PC-3 (cell line): ENCODE measurements at regions not wholly inside any gene's neighbourhood (a gene's known extent, or its start where the extent isn't known, plus 50 kb on each side); places are given as distances from the start of the nearest gene placed in this dataset.

Experiments
- ATAC-seq: fragments of 200-7000 bp; cut with Tn5 transposase; 2 replicates; pipeline ENCODE4 v1.9.1; 2020; ENCODE audit warnings: mild to moderate bottlenecking, moderate library complexity
- BruUV-seq: library from RNA; stranded (reverse); fragments of 400-500 nt; replicated peaks from 2 replicates; lab custom pipeline; 2021; lab: Mats Ljungman, UMichigan
- CTCF ChIA-PET: fragments of 300-600 bp; sonication (Branson Sonifier 250); formaldehyde crosslinking; loops from one replicate; lab custom pipeline; 2022; ENCODE audit warnings: antibody characterized with exemption; lab: Charles Lee
- POLR2A ChIA-PET: fragments of 300-600 bp; sonication (Branson Sonifier 250); formaldehyde crosslinking; loops from one replicate; lab custom pipeline; 2022; ENCODE audit warnings: antibody characterized with exemption; ENCODE audit not compliant: unreplicated experiment; lab: Charles Lee
- DNase-seq: peaks from one replicate; pipeline ENCODE4 v3.0.0-alpha.2; 2015
- H2AFZ ChIP-seq: fragments of 300-600 bp; sonication (generic); 2 replicates; pipeline ENCODE4 v1.6.0; 2016; ENCODE audit warnings: antibody characterized with exemption, low read length
- H3F3A ChIP-seq: fragments of 300-600 bp; sonication (generic); one replicate; pipeline ENCODE4 v1.6.0; 2017; ENCODE audit warnings: antibody characterized with exemption, low read length, control low read depth, mild to moderate bottlenecking; ENCODE audit not compliant: unreplicated experiment
- H3K27ac ChIP-seq: fragments of 300-600 bp; sonication (generic); 2 replicates; pipeline ENCODE4 v1.5.1; 2016; ENCODE audit warnings: mild to moderate bottlenecking, low read length
- H3K27me3 ChIP-seq: fragments of 300-600 bp; sonication (generic); 2 replicates; pipeline ENCODE4 v1.6.1; 2016; ENCODE audit warnings: low read length, mixed read lengths
- H3K36me3 ChIP-seq: fragments of 300-600 bp; sonication (generic); 2 replicates; pipeline ENCODE4 v1.6.1; 2016; ENCODE audit warnings: low read depth, mixed run types, low read length, mixed read lengths
- H3K4me1 ChIP-seq: fragments of 300-600 bp; sonication (generic); 2 replicates; pipeline ENCODE4 v1.5.1; 2016; ENCODE audit warnings: low read length; ENCODE audit not compliant: insufficient read depth
- H3K4me2 ChIP-seq: fragments of 300-600 bp; sonication (generic); 2 replicates; pipeline ENCODE4 v1.6.0; 2016; ENCODE audit warnings: low read length
- H3K4me3 ChIP-seq: fragments of 300-600 bp; sonication (generic); 2 replicates; pipeline ENCODE4 v1.5.1; 2016; ENCODE audit warnings: mild to moderate bottlenecking, low read length, mixed read lengths
- H3K79me2 ChIP-seq: fragments of 300-600 bp; sonication (generic); 2 replicates; pipeline ENCODE4 v1.6.1; 2017; ENCODE audit warnings: low read length, mixed read lengths
- H3K9ac ChIP-seq: fragments of 300-600 bp; sonication (generic); 2 replicates; pipeline ENCODE4 v1.6.0; 2016; ENCODE audit warnings: mild to moderate bottlenecking, low read length
- H3K9me2 ChIP-seq: fragments of 300-600 bp; sonication (generic); replicated peaks from 2 replicates; pipeline ENCODE4 v1.6.1; 2016; ENCODE audit warnings: mixed run types, low read length, mixed read lengths
- H3K9me3 ChIP-seq: fragments of 300-600 bp; sonication (generic); 2 replicates; pipeline ENCODE4 v1.6.1; 2016; ENCODE audit warnings: low read length, mixed read lengths
- H4K20me1 ChIP-seq: fragments of 300-600 bp; sonication (generic); 2 replicates; pipeline ENCODE4 v1.6.1; 2016; ENCODE audit warnings: low read length, mixed read lengths
- EZH2 ChIP-seq: fragments of 300-600 bp; sonication (generic); IDR thresholded peaks from one replicate; pipeline ENCODE4 v1.6.1; 2017; ENCODE audit warnings: antibody characterized with exemption, mild to moderate bottlenecking, low read length; ENCODE audit not compliant: unreplicated experiment
- EZH2phosphoT487 ChIP-seq: fragments of 300-600 bp; sonication (generic); IDR thresholded peaks from 2 replicates; pipeline ENCODE4 v1.6.1; 2018; ENCODE audit warnings: mild to moderate bottlenecking, antibody characterized with exemption, low read length, borderline replicate concordance
- intact Hi-C: fragments of 100-400 bp; cut with micrococcal nuclease; formaldehyde crosslinking; loops from 2 replicates; pipeline ENCODE4 v1.9.0; 2023
- TF ChIP-seq, protein P1 (sequence below): fragments of 300-600 bp; sonication (generic); conservative IDR thresholded peaks from 2 replicates; pipeline ENCODE4 v1.5.1; 2017; ENCODE audit warnings: antibody characterized with exemption, low read depth, mild to moderate bottlenecking, low read length

DNA sequence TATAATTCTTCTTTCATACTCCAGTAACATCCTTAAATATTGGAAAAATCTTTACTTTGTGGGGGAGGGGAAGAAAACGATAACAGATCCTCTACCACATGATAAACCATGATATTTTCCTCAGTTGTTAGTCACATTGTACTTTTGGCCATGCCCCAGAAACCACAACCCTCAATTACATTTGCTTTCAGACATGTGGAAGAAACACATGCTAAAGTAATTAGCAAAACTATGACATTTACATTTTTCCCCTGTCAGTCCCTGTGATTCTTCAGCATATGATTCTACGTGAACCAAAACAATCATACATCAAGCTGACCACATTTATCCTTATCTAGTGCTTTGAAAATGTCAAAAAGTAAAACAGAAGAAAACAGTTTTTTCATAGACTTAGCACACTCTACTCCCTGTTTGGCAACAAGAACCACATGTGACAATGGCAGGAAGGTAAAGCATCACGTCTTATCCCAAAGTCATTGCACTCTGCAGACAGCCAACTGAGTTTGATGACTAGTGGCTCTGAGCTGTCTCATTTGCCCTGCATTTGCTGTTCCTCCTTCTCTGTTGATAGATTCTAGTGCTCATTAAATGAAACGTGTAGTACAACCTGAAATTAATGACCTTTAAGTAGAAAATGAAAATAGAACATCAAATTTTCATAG, 505.8 kb upstream of the MARCKS start:
- ChIA-PET POLR2A (no interaction called here), CTCF (interaction anchor here (0.7 kb wide), 1 partner anchor 34 kb away, joined by 4 read pairs; no protein-coding TSS in a partner anchor)
- no peaks in the 10 kb centered on the region for H3K36me3 ChIP-seq
- H3K9me2 ChIP-seq: no peaks in the 10 kb centered on the region
- no peaks in the 10 kb centered on the region for H3K27me3 ChIP-seq
- H4K20me1 ChIP-seq: no peaks in the 10 kb centered on the region
- peak overlapping the region; percentile 17; the same call in 1 of the 2 replicates for H3K4me2 ChIP-seq
- no peak for ATAC-seq
- peak; percentile 9 for DNase-seq
- no peak overlapping the region for H2AFZ ChIP-seq
- intact Hi-C loops: loop anchor here (5.0 kb wide), 1 partner anchor 341 kb away; no protein-coding TSS in a partner anchor
- H3K9ac ChIP-seq: no peak overlapping the region
- TF ChIP-seq, protein P1, sequence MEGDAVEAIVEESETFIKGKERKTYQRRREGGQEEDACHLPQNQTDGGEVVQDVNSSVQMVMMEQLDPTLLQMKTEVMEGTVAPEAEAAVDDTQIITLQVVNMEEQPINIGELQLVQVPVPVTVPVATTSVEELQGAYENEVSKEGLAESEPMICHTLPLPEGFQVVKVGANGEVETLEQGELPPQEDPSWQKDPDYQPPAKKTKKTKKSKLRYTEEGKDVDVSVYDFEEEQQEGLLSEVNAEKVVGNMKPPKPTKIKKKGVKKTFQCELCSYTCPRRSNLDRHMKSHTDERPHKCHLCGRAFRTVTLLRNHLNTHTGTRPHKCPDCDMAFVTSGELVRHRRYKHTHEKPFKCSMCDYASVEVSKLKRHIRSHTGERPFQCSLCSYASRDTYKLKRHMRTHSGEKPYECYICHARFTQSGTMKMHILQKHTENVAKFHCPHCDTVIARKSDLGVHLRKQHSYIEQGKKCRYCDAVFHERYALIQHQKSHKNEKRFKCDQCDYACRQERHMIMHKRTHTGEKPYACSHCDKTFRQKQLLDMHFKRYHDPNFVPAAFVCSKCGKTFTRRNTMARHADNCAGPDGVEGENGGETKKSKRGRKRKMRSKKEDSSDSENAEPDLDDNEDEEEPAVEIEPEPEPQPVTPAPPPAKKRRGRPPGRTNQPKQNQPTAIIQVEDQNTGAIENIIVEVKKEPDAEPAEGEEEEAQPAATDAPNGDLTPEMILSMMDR: no peak
- no peak for TF ChIP-seq EZH2
- no peak for TF ChIP-seq EZH2phosphoT487
- no peaks in the 10 kb centered on the region for H3K79me2 ChIP-seq
- H3F3A ChIP-seq: no peaks in the 10 kb centered on the region
- no peak overlapping the region for H3K4me3 ChIP-seq
- no TSS peak for BruUV-seq
- H3K9me3 ChIP-seq: no peaks in the 10 kb centered on the region
- peak overlapping the region; percentile 91 for H3K27ac ChIP-seq
- H3K4me1 ChIP-seq: peaks cover 46% of the 10 kb centered on the region

DNA sequence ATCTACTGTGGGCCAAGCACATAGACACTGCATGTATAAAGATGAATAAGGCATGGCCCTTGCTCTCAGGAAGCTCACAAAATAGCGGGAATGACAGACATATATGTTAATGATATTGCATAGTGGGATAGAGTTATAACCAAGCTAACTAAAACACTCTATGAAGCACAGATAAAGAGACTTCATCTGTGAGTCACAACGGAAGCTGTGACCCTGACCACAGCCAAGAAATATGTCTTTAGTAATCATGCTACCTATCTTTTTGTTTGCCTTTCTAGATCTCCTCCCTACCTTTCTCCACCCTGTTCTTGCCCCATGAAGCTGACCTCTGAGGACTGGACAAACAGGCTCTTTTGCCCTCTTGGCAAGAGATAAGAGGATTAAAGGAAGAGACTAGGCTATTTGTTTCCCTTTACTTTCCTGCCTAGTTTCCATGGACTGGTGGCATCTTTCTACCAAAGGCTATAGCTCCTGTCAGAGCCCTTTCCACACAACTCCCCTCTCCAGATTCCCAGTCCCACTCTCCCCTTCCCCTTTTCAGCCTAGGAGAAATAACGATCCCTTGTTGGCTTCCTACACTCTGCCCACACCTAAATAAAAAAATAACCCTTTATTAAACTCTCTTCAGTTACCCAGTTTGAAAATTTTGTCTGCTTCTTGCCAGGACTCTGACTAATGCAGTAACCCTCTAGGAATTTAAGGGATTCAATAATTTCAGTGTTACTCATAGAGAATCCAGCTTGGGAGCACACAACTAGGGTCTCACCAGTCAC, 504.9 kb upstream of the MARCKS start:
- peaks cover 46% of the 10 kb centered on the region for H3K4me1 ChIP-seq
- intact Hi-C loops: loop anchor here (1.0 to 5.0 kb wide), 2 partner anchors 232 to 340 kb away; no protein-coding TSS in a partner anchor
- no TSS peak for BruUV-seq
- no peaks in the 10 kb centered on the region for H3K27me3 ChIP-seq
- H4K20me1 ChIP-seq: no peaks in the 10 kb centered on the region
- ChIA-PET CTCF (interaction anchor here (0.7 kb wide), 1 partner anchor 33 kb away, joined by 4 read pairs; no protein-coding TSS in a partner anchor), POLR2A (no interaction called here)
- H3K9me3 ChIP-seq: no peaks in the 10 kb centered on the region
- H3K9me2 ChIP-seq: no peaks in the 10 kb centered on the region
- H3K4me2 ChIP-seq: peak overlapping the region; percentile 66
- DNase-seq: peak; percentile 87
- peak; percentile 90 for ATAC-seq
- no peak for TF ChIP-seq EZH2phosphoT487
- no peak for TF ChIP-seq EZH2
- TF ChIP-seq, protein P1: no peak
- H3K27ac ChIP-seq: peak overlapping the region; percentile 91
- peak overlapping the region; percentile 53 for H3K9ac ChIP-seq
- no peaks in the 10 kb centered on the region for H3K36me3 ChIP-seq
- H2AFZ ChIP-seq: no peak overlapping the region
- H3K4me3 ChIP-seq: 0 out of 2 replicates have a peak overlapping the region, but pooled peaks have one; percentile 23
- H3K79me2 ChIP-seq: no peaks in the 10 kb centered on the region
- H3F3A ChIP-seq: no peaks in the 10 kb centered on the region
